ENCODE measurements at regions not wholly inside any gene's neighbourhood (a gene's known extent, or its start where the extent isn't known, plus 50 kb on each side); places are given as distances from the start of the nearest gene placed in this dataset.

- H3K9me3 Mint-ChIP-seq (ENCODE audit: low read depth): peaks cover 2% of the 10 kb centered on the region
- no peaks in the 10 kb centered on the region for H3K27me3 Mint-ChIP-seq (ENCODE audit: low read depth)
- peaks cover 6% of the 10 kb centered on the region for H3K4me1 Mint-ChIP-seq (ENCODE audit: low read depth)
- no peak for TF ChIP-seq CTCF (IDR thresholded peaks at IDR 0.05)
- no peak overlapping the region for H3K4me3 Mint-ChIP-seq (ENCODE audit: unreplicated experiment)
- no peaks in the 10 kb centered on the region for H3K36me3 Mint-ChIP-seq (ENCODE audit: low read depth)
- H3K27ac Mint-ChIP-seq (ENCODE audit: unreplicated experiment): no peak overlapping the region
- DNase-seq (ENCODE audit: low spot score): no peak
Observed at GRCh38 chr2:146220957-146221356, 1623.9 kb upstream of the ACVR2A start.

GRCh38 chr2:146214394-146214929, 1630.4 kb upstream of the ACVR2A start:
- DNase-seq (ENCODE audit: low spot score): no peak
- H3K4me1 Mint-ChIP-seq (ENCODE audit: low read depth): peaks cover 10% of the 10 kb centered on the region

GRCh38 chr2:146213674-146214073, 1631.2 kb upstream of the ACVR2A start:
- TF ChIP-seq CTCF (IDR thresholded peaks at IDR 0.05): no peak
- Mint-ChIP-seq H3K4me1 (ENCODE audit: low read depth) (peaks cover 10% of the 10 kb centered on the region), H3K27ac (ENCODE audit: unreplicated experiment) (peak overlapping the region; percentile 50), H3K36me3 (ENCODE audit: low read depth) (no peaks in the 10 kb centered on the region), H3K27me3 (ENCODE audit: low read depth) (no peaks in the 10 kb centered on the region), H3K9me3 (ENCODE audit: low read depth) (peaks cover 9% of the 10 kb centered on the region), H3K4me3 (ENCODE audit: unreplicated experiment) (no peak overlapping the region)
- no peak for DNase-seq (ENCODE audit: low spot score)

More at GRCh38 chr2:146214394-146214929, 1630.4 kb upstream of the ACVR2A start:
- peak overlapping the region; percentile 34 for H3K27ac Mint-ChIP-seq (ENCODE audit: unreplicated experiment)
- H3K36me3 Mint-ChIP-seq (ENCODE audit: low read depth): no peaks in the 10 kb centered on the region
- TF ChIP-seq CTCF (IDR thresholded peaks at IDR 0.05): no peak
- H3K4me3 Mint-ChIP-seq (ENCODE audit: unreplicated experiment): no peak overlapping the region
- H3K9me3 Mint-ChIP-seq (ENCODE audit: low read depth): peaks cover 9% of the 10 kb centered on the region
- H3K27me3 Mint-ChIP-seq (ENCODE audit: low read depth): no peaks in the 10 kb centered on the region

- peaks cover 9% of the 10 kb centered on the region for H3K9me3 Mint-ChIP-seq (ENCODE audit: low read depth)
- peaks cover 10% of the 10 kb centered on the region for H3K4me1 Mint-ChIP-seq (ENCODE audit: low read depth)
- H3K27ac Mint-ChIP-seq (ENCODE audit: unreplicated experiment): no peak overlapping the region
- H3K36me3 Mint-ChIP-seq (ENCODE audit: low read depth): no peaks in the 10 kb centered on the region
- no peaks in the 10 kb centered on the region for H3K27me3 Mint-ChIP-seq (ENCODE audit: low read depth)
- TF ChIP-seq CTCF (IDR thresholded peaks at IDR 0.05): no peak
- DNase-seq (ENCODE audit: low spot score): no peak
- H3K4me3 Mint-ChIP-seq (ENCODE audit: unreplicated experiment): no peak overlapping the region
Observed at GRCh38 chr2:146212602-146213001, 1632.2 kb upstream of the ACVR2A start.

GRCh38 chr2:146209842-146210275, 1635.0 kb upstream of the ACVR2A start:
- no peak overlapping the region for H3K27ac Mint-ChIP-seq (ENCODE audit: unreplicated experiment)
- no peak for DNase-seq (ENCODE audit: low spot score)
- no peaks in the 10 kb centered on the region for H3K27me3 Mint-ChIP-seq (ENCODE audit: low read depth)
- peaks cover 10% of the 10 kb centered on the region for H3K4me1 Mint-ChIP-seq (ENCODE audit: low read depth)
- H3K9me3 Mint-ChIP-seq (ENCODE audit: low read depth): peaks cover 5% of the 10 kb centered on the region
- H3K4me3 Mint-ChIP-seq (ENCODE audit: unreplicated experiment): no peak overlapping the region
- TF ChIP-seq CTCF (IDR thresholded peaks at IDR 0.05): no peak
- no peaks in the 10 kb centered on the region for H3K36me3 Mint-ChIP-seq (ENCODE audit: low read depth)
